Esophagus (tissue), 2 donors: ENCODE measurements at regions not wholly inside any gene's neighbourhood (a gene's known extent, or its start where the extent isn't known, plus 50 kb on each side); places are given as distances from the start of the nearest gene placed in this dataset.

ENCODE experiments used
- H3K27ac ChIP-seq, 2 donors: one replicate each; pipeline ENCODE4 v1.5.1; 2013; ENCODE audit warnings: low read depth in 2 of 2, mild to moderate bottlenecking in 2 of 2, inconsistent platforms in 1 of 2, low read length in 1 of 2, moderate library complexity in 1 of 2
- H3K27me3 ChIP-seq, 2 donors: one replicate each; pipeline ENCODE4 v1.6.1; 2013; ENCODE audit warnings: low read length in 2 of 2, control low read depth in 1 of 2, mild to moderate bottlenecking in 1 of 2; ENCODE audit not compliant: insufficient read depth in 2 of 2, control insufficient read depth in 1 of 2
- H3K36me3 ChIP-seq, 2 donors: one replicate each; pipeline ENCODE4 v1.6.1; 2013; ENCODE audit warnings: low read length in 1 of 2; ENCODE audit not compliant: control insufficient read depth in 2 of 2, insufficient read depth in 2 of 2
- H3K4me1 ChIP-seq, 2 donors: one replicate each; pipeline ENCODE4 v1.6.1; 2013; ENCODE audit warnings: low read length in 1 of 2; ENCODE audit not compliant: control insufficient read depth in 2 of 2, insufficient read depth in 2 of 2
- H3K4me3 ChIP-seq, 2 donors: one replicate each; pipeline ENCODE4 v1.5.1; 2013; ENCODE audit warnings: low read length in 2 of 2, mild to moderate bottlenecking in 2 of 2, low read depth in 1 of 2, moderate library complexity in 1 of 2
- H3K9me3 ChIP-seq, 2 donors: one replicate each; pipeline ENCODE4 v1.6.1; 2013; ENCODE audit warnings: mild to moderate bottlenecking in 2 of 2, low read depth in 1 of 2, low read length in 1 of 2, moderate library complexity in 1 of 2; ENCODE audit not compliant: control insufficient read depth in 2 of 2, insufficient read depth in 1 of 2
- WGBS, 2 donors: extraction: QIAGEN DNeasy Blood & Tissue Kit; methylation state at CpG; one replicate each; pipeline ENCODE4 v1.1.7; 2013; 5-methylcytosine and 5-hydroxymethylcytosine counted together
- donor health status: healthy with polysubstance abuse.
- donor health status: Bipolar disorder and iron deficiency.

DNA sequence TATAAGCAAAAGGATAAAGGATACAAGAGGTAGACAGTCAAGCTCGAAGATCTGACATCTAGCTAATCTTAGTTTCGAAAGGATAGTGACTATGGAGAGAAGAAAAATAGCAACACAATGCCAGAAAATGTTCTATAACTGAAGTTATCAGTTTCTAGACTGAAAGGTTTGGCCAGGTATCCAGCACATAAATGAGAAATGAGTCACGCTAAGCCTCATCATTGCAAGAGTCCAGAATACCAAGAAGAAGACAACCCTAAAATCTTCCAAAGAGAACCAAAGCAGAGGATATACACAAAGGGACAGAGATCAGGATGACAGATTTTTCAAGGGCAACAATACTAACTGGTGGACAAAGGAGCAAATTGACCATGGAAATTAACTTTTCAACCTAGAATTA lies 237.0 kb downstream of the POSTN start:
- Histone ChIP-seq H3K27me3 (no peaks in the 10 kb centered on the region), H3K4me1 (no peaks in the 10 kb centered on the region), H3K4me3 (no peak overlapping the region), H3K9me3 (no peaks in the 10 kb centered on the region), H3K27ac (no peak overlapping the region), H3K36me3 (no peaks in the 10 kb centered on the region)
- WGBS, 2 donors, result 72 to 74% methylated on average over 3 of the region's 3 CpGs

GRCh38 chr13:37360556-37360955 lies 238.0 kb downstream of the POSTN start:
- H3K9me3 ChIP-seq, result no peaks in the 10 kb centered on the region
- no peaks in the 10 kb centered on the region for H3K36me3 ChIP-seq
- 52 to 74% methylated on average over 2 of the region's 2 CpGs for WGBS, 2 donors
- H3K27me3 ChIP-seq, result no peaks in the 10 kb centered on the region
- no peak overlapping the region for H3K27ac ChIP-seq
- H3K4me1 ChIP-seq, result no peaks in the 10 kb centered on the region
- no peak overlapping the region for H3K4me3 ChIP-seq

GRCh38 chr13:37357548-37357947 lies 241.0 kb downstream of the POSTN start:
- H3K36me3 ChIP-seq, result no peaks in the 10 kb centered on the region
- WGBS, 2 donors, result 86 to 88% methylated on average over 1 of the region's 1 CpG
- H3K4me3 ChIP-seq, result no peak overlapping the region
- no peaks in the 10 kb centered on the region for H3K27me3 ChIP-seq
- no peaks in the 10 kb centered on the region for H3K9me3 ChIP-seq
- H3K27ac ChIP-seq, result no peak overlapping the region
- no peaks in the 10 kb centered on the region for H3K4me1 ChIP-seq

GRCh38 chr13:37353911-37354310 lies 244.7 kb downstream of the POSTN start:
- H3K36me3 ChIP-seq, result no peaks in the 10 kb centered on the region
- no peaks in the 10 kb centered on the region for H3K4me1 ChIP-seq
- 84 to 87% methylated on average over 4 of the region's 4 CpGs for WGBS, 2 donors
- no peak overlapping the region for H3K27ac ChIP-seq
- no peaks in the 10 kb centered on the region for H3K9me3 ChIP-seq
- no peaks in the 10 kb centered on the region for H3K27me3 ChIP-seq
- no peak overlapping the region for H3K4me3 ChIP-seq

GRCh38 chr13:37351211-37351610 lies 245.7 kb upstream of the CSNK1A1L start:
- no peaks in the 10 kb centered on the region for H3K36me3 ChIP-seq
- 89 to 91% methylated on average over 2 of the region's 2 CpGs for WGBS, 2 donors
- no peaks in the 10 kb centered on the region for H3K27me3 ChIP-seq
- no peaks in the 10 kb centered on the region for H3K4me1 ChIP-seq
- H3K4me3 ChIP-seq, result no peak overlapping the region
- H3K9me3 ChIP-seq, result no peaks in the 10 kb centered on the region
- no peak overlapping the region for H3K27ac ChIP-seq

GRCh38 chr13:37349916-37350315 lies 244.5 kb upstream of the CSNK1A1L start:
- no peak overlapping the region for H3K4me3 ChIP-seq
- H3K36me3 ChIP-seq, result no peaks in the 10 kb centered on the region
- H3K27me3 ChIP-seq, result no peaks in the 10 kb centered on the region
- H3K4me1 ChIP-seq, result no peaks in the 10 kb centered on the region
- 81 to 85% methylated on average over 4 of the region's 4 CpGs for WGBS, 2 donors
- no peaks in the 10 kb centered on the region for H3K9me3 ChIP-seq
- no peak overlapping the region for H3K27ac ChIP-seq

DNA sequence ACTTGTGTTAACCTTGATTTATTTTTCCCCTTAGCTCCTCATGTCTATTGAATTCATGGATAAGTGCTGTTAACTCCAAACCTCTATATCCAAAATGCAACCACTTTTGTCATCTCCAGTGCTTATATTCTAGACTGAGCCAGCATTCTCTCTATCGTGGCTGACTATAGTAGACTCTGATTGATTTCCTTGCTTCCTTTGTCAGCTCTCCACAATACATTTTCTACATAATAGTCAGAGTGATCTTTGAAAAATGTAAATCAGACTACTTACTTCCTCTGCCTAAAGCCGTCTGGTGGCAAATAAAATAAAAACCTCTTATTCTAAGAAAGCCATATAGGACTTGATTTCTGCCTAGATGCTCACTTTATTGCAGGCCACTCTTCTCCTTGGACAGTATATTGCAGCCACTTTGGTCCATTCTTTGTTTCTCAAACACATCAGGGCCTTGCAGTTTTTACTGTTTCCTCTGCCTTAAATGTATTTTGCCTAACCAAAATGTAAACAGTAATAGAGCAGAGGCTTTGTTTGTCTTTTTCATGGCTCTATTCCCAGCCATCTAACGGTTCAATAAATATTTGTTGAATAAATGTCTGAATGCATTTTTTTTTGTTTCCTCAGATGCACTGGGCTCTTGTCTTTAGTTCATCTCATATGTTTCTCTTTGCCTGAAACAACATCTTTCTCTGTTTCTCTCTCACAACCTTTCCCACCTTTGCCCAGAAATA lies 243.6 kb upstream of the CSNK1A1L start:
- Histone ChIP-seq H3K36me3 (no peaks in the 10 kb centered on the region), H3K27me3 (no peaks in the 10 kb centered on the region)

GRCh38 chr13:37345869-37346268 lies 240.4 kb upstream of the CSNK1A1L start:
- WGBS, 2 donors, result 27 to 34% methylated on average over 1 of the region's 1 CpG
- H3K27me3 ChIP-seq, result no peaks in the 10 kb centered on the region
- H3K4me1 ChIP-seq, result peaks cover 0 to 2% of the 10 kb centered on the region in 2 donors
- H3K27ac ChIP-seq, result no peak overlapping the region
- no peaks in the 10 kb centered on the region for H3K9me3 ChIP-seq
- H3K4me3 ChIP-seq, result no peak overlapping the region
- H3K36me3 ChIP-seq, result no peaks in the 10 kb centered on the region

More for the DNA sequence above, 243.6 kb upstream of the CSNK1A1L start:
- Histone ChIP-seq H3K9me3 (no peaks in the 10 kb centered on the region), H3K4me1 (no peaks in the 10 kb centered on the region), H3K27ac (no peak overlapping the region), H3K4me3 (no peak overlapping the region)
- WGBS, 2 donors, result 48 to 52% methylated on average over 3 of the region's 3 CpGs

DNA sequence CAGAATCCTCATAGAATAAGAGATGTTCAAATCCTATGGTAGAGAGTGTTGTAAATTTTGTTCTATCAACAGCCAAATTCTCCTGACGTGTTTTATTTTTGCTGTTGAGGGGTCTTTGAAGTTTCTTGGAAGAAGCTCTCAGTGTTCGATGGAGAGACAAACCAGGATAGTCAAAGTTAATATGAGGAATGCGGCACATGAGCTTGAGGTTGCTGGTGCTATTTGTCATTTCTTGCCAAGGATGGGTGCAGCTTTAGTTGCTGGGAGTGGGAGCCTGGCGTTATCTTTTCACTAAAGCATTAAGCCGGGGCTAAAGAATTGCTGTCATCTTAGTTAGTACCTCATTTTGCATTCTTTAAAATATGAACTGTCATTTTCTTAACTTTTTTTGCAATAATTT lies 239.9 kb upstream of the CSNK1A1L start:
- H3K4me3 ChIP-seq, result no peak overlapping the region
- no peaks in the 10 kb centered on the region for H3K36me3 ChIP-seq
- H3K4me1 ChIP-seq, result peaks cover 0 to 2% of the 10 kb centered on the region in 2 donors
- no peak overlapping the region for H3K27ac ChIP-seq
- no peaks in the 10 kb centered on the region for H3K27me3 ChIP-seq
- 75 to 83% methylated on average over 5 of the region's 5 CpGs for WGBS, 2 donors
- no peaks in the 10 kb centered on the region for H3K9me3 ChIP-seq

DNA sequence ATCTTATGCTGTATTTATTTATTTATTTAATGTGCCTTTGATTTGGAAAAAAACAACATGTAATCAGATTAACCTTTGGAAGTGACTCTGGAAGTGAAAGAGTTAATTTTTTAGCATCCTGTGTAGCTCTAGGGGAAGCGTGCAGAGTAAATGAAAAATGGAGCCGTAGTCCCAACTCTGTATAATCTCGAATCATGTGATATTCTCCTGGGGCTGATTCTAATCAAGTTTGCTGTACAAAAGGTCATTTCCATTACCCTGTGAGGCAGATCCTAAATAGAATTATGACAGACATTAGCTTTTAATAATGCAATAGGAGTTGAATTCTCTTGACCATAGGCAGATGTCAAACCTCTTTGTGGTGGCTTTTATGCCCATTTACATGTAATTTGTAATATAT lies 238.6 kb upstream of the CSNK1A1L start:
- Histone ChIP-seq H3K27me3 (no peaks in the 10 kb centered on the region), H3K4me3 (no peak overlapping the region), H3K27ac (no peak overlapping the region), H3K4me1 (peaks cover 0 to 2% of the 10 kb centered on the region in 2 donors), H3K36me3 (no peaks in the 10 kb centered on the region), H3K9me3 (no peaks in the 10 kb centered on the region)
- 13 to 19% methylated on average over 3 of the region's 3 CpGs for WGBS, 2 donors
